HCT116 (cell line): ENCODE measurements at regions not wholly inside any gene's neighbourhood (a gene's known extent, or its start where the extent isn't known, plus 50 kb on each side); places are given as distances from the start of the nearest gene placed in this dataset.

Experiments used
- ATAC-seq: fragments of 200-7000 bp; cut with Tn5 transposase; 2 replicates; pipeline ENCODE4 v1.9.1; 2020; ENCODE audit warnings: mild to moderate bottlenecking, moderate library complexity
- BruUV-seq: library from RNA; stranded (reverse); fragments of 400-500 nt; replicated peaks from 2 replicates; lab custom pipeline; 2021; lab: Mats Ljungman, UMichigan
- CTCF ChIA-PET: fragments of 300-600 bp; sonication (Branson Sonifier 250); formaldehyde crosslinking; loops from one replicate; lab custom pipeline; 2021; ENCODE audit warnings: antibody characterized with exemption; lab: Charles Lee
- POLR2A ChIA-PET: fragments of 300-600, 350-600 bp; sonication (Branson Sonifier 250); formaldehyde crosslinking; loops from one replicate; lab custom pipeline; 2021; ENCODE audit warnings: antibody characterized with exemption; lab: Charles Lee
- RAD21 ChIA-PET, 2 experiments: fragments of 300-600 bp; sonication (Branson Sonifier 250); formaldehyde crosslinking; loops; one replicate each; lab custom pipeline; 2023; ENCODE audit warnings: low total read pairs in 2 of 2; ENCODE audit not compliant: uncharacterized antibody in 2 of 2, unreplicated experiment in 2 of 2, low non-redundant PET in 1 of 2; lab: Charles Lee
- DNase-seq: peaks from one replicate; pipeline ENCODE4 v3.0.0-alpha.2; 2010; ENCODE audit warnings: low read depth, low spot score
- H2AFZ ChIP-seq: fragments of 200-600 bp; shearing (Covaris generic), sonication (generic); 2 replicates; pipeline ENCODE4 v1.6.1; 2017; ENCODE audit warnings: low read depth, mixed run types, mixed read lengths, antibody characterized with exemption, low read length; ENCODE audit not compliant: poor library complexity, severe bottlenecking
- H3K27ac ChIP-seq: 2 replicates; pipeline ENCODE4 v1.5.1; 2012; ENCODE audit warnings: low read depth, low read length
- H3K27me3 ChIP-seq: fragments of 200-600 bp; sonication (generic); 2 replicates; pipeline ENCODE4 v1.6.1; 2016; ENCODE audit warnings: mixed run types, low read length, mixed read lengths; ENCODE audit not compliant: insufficient read depth
- H3K36me3 ChIP-seq, 2 experiments: fragments of 200-500 bp in 1 of 2; fragments of 200-600 bp in 1 of 2; sonication (Bioruptor generic) in 1 of 2; sonication (generic) in 1 of 2; 2 replicates each; pipeline versions ENCODE4 v1.5.1 to v1.6.1; 2014 to 2016; ENCODE audit warnings: low read length in 2 of 2, inconsistent platforms in 1 of 2, mixed read lengths in 1 of 2, mixed run types in 1 of 2; ENCODE audit not compliant: insufficient read depth in 2 of 2, control insufficient read depth in 1 of 2
- H3K4me1 ChIP-seq, 2 experiments: fragments of 200-600 bp in 1 of 2; sonication (generic) in 1 of 2; 2 replicates each; pipeline versions ENCODE4 v1.5.1 to v1.6.1; 2012 to 2017; ENCODE audit warnings: low read length in 2 of 2, inconsistent platforms in 1 of 2, mild to moderate bottlenecking in 1 of 2, mixed read lengths in 1 of 2, mixed run types in 1 of 2, moderate library complexity in 1 of 2; ENCODE audit not compliant: insufficient read depth in 2 of 2, control insufficient read depth in 1 of 2
- H3K4me2 ChIP-seq: fragments of 200-600 bp; sonication (generic); 2 replicates; pipeline ENCODE4 v1.6.1; 2017; ENCODE audit warnings: mixed run types, low read length, mixed read lengths
- H3K4me3 ChIP-seq, 2 experiments: fragments of 200-600 bp in 1 of 2; sonication (generic) in 1 of 2; replicated peaks in 1 of 2; 2 replicates each; pipeline ENCODE4 v1.5.1; 2011 to 2016; ENCODE audit warnings: low read length in 2 of 2, control low read depth in 1 of 2, low read depth in 1 of 2, mild to moderate bottlenecking in 1 of 2, mixed read lengths in 1 of 2, mixed run types in 1 of 2
- H3K79me2 ChIP-seq: fragments of 200-600 bp; sonication (generic); 2 replicates; pipeline ENCODE4 v1.6.1; 2017; ENCODE audit warnings: mild to moderate bottlenecking, mixed run types, low read length, moderate library complexity, mixed read lengths; ENCODE audit not compliant: insufficient read depth
- H3K9ac ChIP-seq: fragments of 200-600 bp; sonication (generic); 2 replicates; pipeline ENCODE4 v1.6.1; 2016; ENCODE audit warnings: low read length, mixed read lengths
- H3K9me2 ChIP-seq: fragments of 200-600 bp; sonication (generic), shearing (Covaris generic); 2 replicates; pipeline ENCODE4 v1.6.1; 2017; ENCODE audit warnings: mixed run types, mild to moderate bottlenecking, moderate library complexity; ENCODE audit not compliant: insufficient read depth
- H3K9me3 ChIP-seq, 2 experiments: fragments of 200-500 bp in 1 of 2; fragments of 200-600 bp in 1 of 2; sonication (Bioruptor generic) in 1 of 2; sonication (generic) in 1 of 2; 2 replicates each; pipeline ENCODE4 v1.6.1; 2014 to 2017; ENCODE audit warnings: low read length in 2 of 2, mixed read lengths in 2 of 2, inconsistent platforms in 1 of 2, low read depth in 1 of 2, mild to moderate bottlenecking in 1 of 2, mixed run types in 1 of 2, moderate library complexity in 1 of 2; ENCODE audit not compliant: control insufficient read depth in 1 of 2, insufficient read depth in 1 of 2
- H4K20me1 ChIP-seq: fragments of 200-600 bp; sonication (generic), shearing (Covaris generic); 2 replicates; pipeline ENCODE4 v1.6.1; 2017; ENCODE audit warnings: mixed run types, mild to moderate bottlenecking, moderate library complexity; ENCODE audit not compliant: insufficient read depth
- CBX3 ChIP-seq: IDR thresholded peaks from 2 replicates; pipeline ENCODE4 v1.6.1; 2012; ENCODE audit warnings: low read depth
- CEBPB ChIP-seq: IDR thresholded peaks from 2 replicates; pipeline ENCODE4 v1.6.1; 2012; ENCODE audit warnings: low read depth
- EZH2 ChIP-seq: fragments of 200-600 bp; sonication (generic); IDR thresholded peaks from 2 replicates; pipeline ENCODE4 v1.6.1; 2017; ENCODE audit warnings: antibody characterized with exemption, mixed run types
- EZH2phosphoT487 ChIP-seq: fragments of 200-600 bp; IDR thresholded peaks from 2 replicates; pipeline ENCODE4 v1.6.1; 2018; ENCODE audit warnings: antibody characterized with exemption, borderline replicate concordance
- FOSL1 ChIP-seq: IDR thresholded peaks from 2 replicates; pipeline ENCODE4 v1.6.1; 2012; ENCODE audit warnings: low read depth
- JUND ChIP-seq: IDR thresholded peaks from 2 replicates; pipeline ENCODE4 v1.6.1; 2012
- POLR2A ChIP-seq: IDR thresholded peaks from 2 replicates; pipeline ENCODE4 v1.7.0; 2011; ENCODE audit warnings: borderline replicate concordance; ENCODE audit not compliant: insufficient read depth, insufficient read length; ENCODE audit errors: extremely low read depth
- RAD21 ChIP-seq: IDR thresholded peaks from 2 replicates; pipeline ENCODE4 v1.6.1; 2012; ENCODE audit warnings: low read depth, mild to moderate bottlenecking
- SRF ChIP-seq: IDR thresholded peaks from 2 replicates; pipeline ENCODE4 v1.6.1; 2012; ENCODE audit warnings: low read depth
- TCF7L2 ChIP-seq: IDR thresholded peaks from 2 replicates; pipeline ENCODE4 v1.7.0; 2011; ENCODE audit warnings: borderline replicate concordance, inconsistent platforms; ENCODE audit not compliant: insufficient read depth, insufficient read length; ENCODE audit errors: extremely low read depth
- YY1 ChIP-seq: IDR thresholded peaks from 2 replicates; pipeline ENCODE4 v1.6.1; 2011; ENCODE audit warnings: low read length, low read depth, moderate library complexity, mild to moderate bottlenecking; ENCODE audit not compliant: insufficient replicate concordance; ENCODE audit errors: extremely low read depth
- ZBTB33 ChIP-seq: IDR thresholded peaks from 2 replicates; pipeline ENCODE4 v1.6.1; 2011; ENCODE audit warnings: mild to moderate bottlenecking, low read length, moderate library complexity; ENCODE audit not compliant: insufficient replicate concordance; ENCODE audit errors: extremely low read depth
- ZFX ChIP-seq: fragments of 450-650 bp; IDR thresholded peaks from 2 replicates; pipeline ENCODE4 v1.6.1; 2017
- intact Hi-C: fragments of 100-400 bp; cut with micrococcal nuclease; formaldehyde crosslinking; loops from 2 replicates; pipeline ENCODE4 v1.10.0; 2022
- TF ChIP-seq, protein P1 (sequence below): IDR thresholded peaks from 2 replicates; pipeline ENCODE4 v1.6.1; 2012; ENCODE audit warnings: low read depth
- TF ChIP-seq, protein P2 (sequence below): IDR thresholded peaks from 2 replicates; pipeline ENCODE4 v1.6.1; 2012
- TF ChIP-seq, protein P3 (sequence below): IDR thresholded peaks from 2 replicates; pipeline ENCODE4 v1.6.1; 2012

DNA sequence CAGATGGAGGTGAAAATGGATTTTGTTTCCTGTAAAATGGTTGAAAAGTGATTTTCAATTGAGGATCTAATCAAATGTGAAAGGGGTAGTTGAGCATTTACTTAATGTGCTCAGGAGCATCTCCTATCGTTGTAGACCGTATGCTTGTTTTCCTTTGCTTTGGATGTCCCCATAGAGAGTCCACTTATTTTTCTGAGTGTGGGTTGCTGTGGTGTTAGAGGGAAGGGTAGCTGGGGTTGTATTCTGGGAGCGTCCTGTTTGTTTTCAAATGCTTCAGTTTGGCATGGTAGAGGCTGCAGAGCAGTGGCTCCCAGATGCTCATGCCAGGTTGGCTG is 154.1 kb downstream of the MAT2B start:
- Histone ChIP-seq H3K9me3 (no peaks in the 10 kb centered on the region), H3K36me3 (no peaks in the 10 kb centered on the region), H3K79me2 (no peaks in the 10 kb centered on the region), H3K4me3 (no peak overlapping the region), H3K4me2 (no peak overlapping the region), H3K9ac (no peak overlapping the region), H4K20me1 (no peaks in the 10 kb centered on the region), H2AFZ (no peak overlapping the region), H3K27ac (no peak overlapping the region), H3K4me1 (no peaks in the 10 kb centered on the region), H3K27me3 (no peaks in the 10 kb centered on the region), H3K9me2 (no peaks in the 10 kb centered on the region)
- ChIA-PET RAD21 (no interaction called here), POLR2A (no interaction called here), CTCF (no interaction called here)
- no peak for ATAC-seq
- intact Hi-C loops, result no loop called here
- no peak for DNase-seq
- TF ChIP-seq RAD21 (no peak), POLR2A (no peak), SRF (no peak), EZH2phosphoT487 (no peak), CBX3 (no peak)
- TF ChIP-seq, protein P1, sequence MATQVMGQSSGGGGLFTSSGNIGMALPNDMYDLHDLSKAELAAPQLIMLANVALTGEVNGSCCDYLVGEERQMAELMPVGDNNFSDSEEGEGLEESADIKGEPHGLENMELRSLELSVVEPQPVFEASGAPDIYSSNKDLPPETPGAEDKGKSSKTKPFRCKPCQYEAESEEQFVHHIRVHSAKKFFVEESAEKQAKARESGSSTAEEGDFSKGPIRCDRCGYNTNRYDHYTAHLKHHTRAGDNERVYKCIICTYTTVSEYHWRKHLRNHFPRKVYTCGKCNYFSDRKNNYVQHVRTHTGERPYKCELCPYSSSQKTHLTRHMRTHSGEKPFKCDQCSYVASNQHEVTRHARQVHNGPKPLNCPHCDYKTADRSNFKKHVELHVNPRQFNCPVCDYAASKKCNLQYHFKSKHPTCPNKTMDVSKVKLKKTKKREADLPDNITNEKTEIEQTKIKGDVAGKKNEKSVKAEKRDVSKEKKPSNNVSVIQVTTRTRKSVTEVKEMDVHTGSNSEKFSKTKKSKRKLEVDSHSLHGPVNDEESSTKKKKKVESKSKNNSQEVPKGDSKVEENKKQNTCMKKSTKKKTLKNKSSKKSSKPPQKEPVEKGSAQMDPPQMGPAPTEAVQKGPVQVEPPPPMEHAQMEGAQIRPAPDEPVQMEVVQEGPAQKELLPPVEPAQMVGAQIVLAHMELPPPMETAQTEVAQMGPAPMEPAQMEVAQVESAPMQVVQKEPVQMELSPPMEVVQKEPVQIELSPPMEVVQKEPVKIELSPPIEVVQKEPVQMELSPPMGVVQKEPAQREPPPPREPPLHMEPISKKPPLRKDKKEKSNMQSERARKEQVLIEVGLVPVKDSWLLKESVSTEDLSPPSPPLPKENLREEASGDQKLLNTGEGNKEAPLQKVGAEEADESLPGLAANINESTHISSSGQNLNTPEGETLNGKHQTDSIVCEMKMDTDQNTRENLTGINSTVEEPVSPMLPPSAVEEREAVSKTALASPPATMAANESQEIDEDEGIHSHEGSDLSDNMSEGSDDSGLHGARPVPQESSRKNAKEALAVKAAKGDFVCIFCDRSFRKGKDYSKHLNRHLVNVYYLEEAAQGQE, result no peak
- no TSS peak for BruUV-seq

DNA sequence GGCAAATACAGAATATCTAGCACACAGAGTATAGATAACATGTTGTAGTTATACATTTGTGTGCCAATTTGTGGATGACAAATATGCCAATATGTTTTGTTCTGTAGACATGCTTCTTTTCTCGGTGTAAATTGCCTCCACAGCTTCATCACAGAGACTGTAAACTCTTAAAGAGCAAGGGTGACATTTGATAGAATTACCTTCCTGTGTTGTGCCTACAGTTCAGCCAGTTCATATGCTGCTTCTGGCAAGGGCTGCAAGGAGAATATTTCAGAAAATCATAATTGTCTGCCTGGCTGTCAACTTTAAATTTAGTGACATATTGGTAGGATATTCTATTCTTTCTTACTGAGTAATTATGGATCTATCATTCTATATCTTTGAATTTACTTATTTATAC is 155.1 kb downstream of the MAT2B start:
- Histone ChIP-seq H3K79me2 (no peaks in the 10 kb centered on the region), H3K9ac (no peak overlapping the region), H3K4me3 (no peak overlapping the region), H3K9me2 (no peaks in the 10 kb centered on the region), H3K27me3 (no peaks in the 10 kb centered on the region), H3K4me1 (no peaks in the 10 kb centered on the region), H3K27ac (no peak overlapping the region), H3K9me3 (no peaks in the 10 kb centered on the region), H3K4me2 (no peak overlapping the region), H2AFZ (no peak overlapping the region), H3K36me3 (no peaks in the 10 kb centered on the region), H4K20me1 (no peaks in the 10 kb centered on the region)
- ATAC-seq, result no peak
- RAD21 ChIA-PET, result no interaction called here
- no peak for DNase-seq
- intact Hi-C loops, result no loop called here
- no peak for TF ChIP-seq CEBPB
- no peak for TF ChIP-seq ZBTB33
- no peak for TF ChIP-seq FOSL1
- no peak for TF ChIP-seq EZH2
- TF ChIP-seq JUND, result no peak
- TF ChIP-seq POLR2A, result no peak
- TF ChIP-seq ZFX, result no peak
- TF ChIP-seq, protein P2, sequence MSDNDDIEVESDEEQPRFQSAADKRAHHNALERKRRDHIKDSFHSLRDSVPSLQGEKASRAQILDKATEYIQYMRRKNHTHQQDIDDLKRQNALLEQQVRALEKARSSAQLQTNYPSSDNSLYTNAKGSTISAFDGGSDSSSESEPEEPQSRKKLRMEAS, result no peak
- TF ChIP-seq, protein P3, sequence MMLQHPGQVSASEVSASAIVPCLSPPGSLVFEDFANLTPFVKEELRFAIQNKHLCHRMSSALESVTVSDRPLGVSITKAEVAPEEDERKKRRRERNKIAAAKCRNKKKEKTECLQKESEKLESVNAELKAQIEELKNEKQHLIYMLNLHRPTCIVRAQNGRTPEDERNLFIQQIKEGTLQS, result no peak
- no peak for TF ChIP-seq EZH2phosphoT487
- no peak for TF ChIP-seq YY1
- no peak for TF ChIP-seq TCF7L2
- POLR2A ChIA-PET, result no interaction called here
- no TSS peak for BruUV-seq
- CTCF ChIA-PET, result no interaction called here
